AG04449 (cell line): ENCODE measurements at regions not wholly inside any gene's neighbourhood (a gene's known extent, or its start where the extent isn't known, plus 50 kb on each side); places are given as distances from the start of the nearest gene placed in this dataset.

Source experiments
- CTCF ChIA-PET: fragments of 350-600 bp; formaldehyde crosslinking; extraction: SDS; loops from one replicate; lab custom pipeline; 2021; ENCODE audit warnings: antibody characterized with exemption; lab: Yijun Ruan, JAX
- POLR2A ChIA-PET: fragments of 400-600, 350-600 bp; formaldehyde crosslinking; extraction: SDS; loops from one replicate; lab custom pipeline; 2020; ENCODE audit warnings: antibody characterized with exemption, inconsistent platforms; lab: Yijun Ruan, JAX
- DNase-seq: peaks from one replicate; pipeline ENCODE4 v3.0.0-alpha.2; 2010; ENCODE audit warnings: low read depth, low spot score
- H3K4me3 ChIP-seq: 2 replicates; pipeline ENCODE4 v1.5.1; 2011; ENCODE audit warnings: low read depth, mild to moderate bottlenecking, control low read depth, low read length
- TF ChIP-seq, protein P1 (sequence below): IDR thresholded peaks from one replicate; pipeline ENCODE4 v1.5.1; 2011; ENCODE audit warnings: mild to moderate bottlenecking, moderate library complexity, low read length, control low read depth, inconsistent platforms; ENCODE audit not compliant: insufficient read depth; ENCODE audit errors: missing control alignments

DNA sequence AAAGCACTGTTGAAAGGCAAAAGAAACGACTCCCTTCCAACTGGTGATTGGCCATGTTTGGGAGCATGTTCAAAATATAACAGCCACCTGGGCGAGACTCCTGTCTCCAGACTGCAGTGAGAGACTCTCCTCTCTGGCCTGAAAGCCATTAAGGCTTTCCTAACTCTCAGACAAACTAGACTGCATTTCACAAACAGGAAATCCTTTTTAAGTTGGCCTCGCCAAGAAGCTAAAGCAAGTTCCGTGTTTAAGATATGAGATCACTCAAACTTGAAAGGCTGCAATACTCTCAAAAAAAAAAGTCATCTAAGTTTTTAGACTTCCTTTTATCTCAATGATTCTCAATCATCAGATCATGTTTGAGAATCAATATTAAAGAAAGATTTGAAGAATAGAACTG, 117.0 kb downstream of the TFAP2A start:
- ChIA-PET CTCF (no interaction called here), POLR2A (no interaction called here)
- no peak overlapping the region for H3K4me3 ChIP-seq
- TF ChIP-seq, protein P1, sequence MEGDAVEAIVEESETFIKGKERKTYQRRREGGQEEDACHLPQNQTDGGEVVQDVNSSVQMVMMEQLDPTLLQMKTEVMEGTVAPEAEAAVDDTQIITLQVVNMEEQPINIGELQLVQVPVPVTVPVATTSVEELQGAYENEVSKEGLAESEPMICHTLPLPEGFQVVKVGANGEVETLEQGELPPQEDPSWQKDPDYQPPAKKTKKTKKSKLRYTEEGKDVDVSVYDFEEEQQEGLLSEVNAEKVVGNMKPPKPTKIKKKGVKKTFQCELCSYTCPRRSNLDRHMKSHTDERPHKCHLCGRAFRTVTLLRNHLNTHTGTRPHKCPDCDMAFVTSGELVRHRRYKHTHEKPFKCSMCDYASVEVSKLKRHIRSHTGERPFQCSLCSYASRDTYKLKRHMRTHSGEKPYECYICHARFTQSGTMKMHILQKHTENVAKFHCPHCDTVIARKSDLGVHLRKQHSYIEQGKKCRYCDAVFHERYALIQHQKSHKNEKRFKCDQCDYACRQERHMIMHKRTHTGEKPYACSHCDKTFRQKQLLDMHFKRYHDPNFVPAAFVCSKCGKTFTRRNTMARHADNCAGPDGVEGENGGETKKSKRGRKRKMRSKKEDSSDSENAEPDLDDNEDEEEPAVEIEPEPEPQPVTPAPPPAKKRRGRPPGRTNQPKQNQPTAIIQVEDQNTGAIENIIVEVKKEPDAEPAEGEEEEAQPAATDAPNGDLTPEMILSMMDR: no peak
- no peak for DNase-seq

DNA sequence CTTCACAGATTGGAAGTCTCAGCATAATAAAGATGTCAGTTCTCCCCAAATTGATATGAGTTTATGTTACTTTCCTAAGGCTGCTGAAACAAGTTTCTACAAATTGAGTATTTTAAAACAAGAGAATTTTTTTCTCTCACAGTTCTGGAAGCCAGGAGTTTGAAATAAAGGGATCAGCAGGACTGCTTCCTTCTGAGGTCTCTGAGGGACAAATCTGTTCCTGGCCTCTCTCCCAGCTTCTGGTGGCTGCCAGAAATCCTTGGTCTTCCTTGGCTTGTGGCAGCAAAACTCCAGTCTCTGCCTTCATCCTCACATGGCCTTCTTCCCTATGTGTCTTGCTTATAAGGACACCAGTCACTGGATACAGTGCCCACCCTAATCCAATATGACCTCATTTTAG, 136.1 kb downstream of the TFAP2A start:
- POLR2A ChIA-PET: no interaction called here
- TF ChIP-seq, protein P1: no peak
- H3K4me3 ChIP-seq: no peak overlapping the region
- DNase-seq: no peak
- CTCF ChIA-PET: no interaction called here

DNA sequence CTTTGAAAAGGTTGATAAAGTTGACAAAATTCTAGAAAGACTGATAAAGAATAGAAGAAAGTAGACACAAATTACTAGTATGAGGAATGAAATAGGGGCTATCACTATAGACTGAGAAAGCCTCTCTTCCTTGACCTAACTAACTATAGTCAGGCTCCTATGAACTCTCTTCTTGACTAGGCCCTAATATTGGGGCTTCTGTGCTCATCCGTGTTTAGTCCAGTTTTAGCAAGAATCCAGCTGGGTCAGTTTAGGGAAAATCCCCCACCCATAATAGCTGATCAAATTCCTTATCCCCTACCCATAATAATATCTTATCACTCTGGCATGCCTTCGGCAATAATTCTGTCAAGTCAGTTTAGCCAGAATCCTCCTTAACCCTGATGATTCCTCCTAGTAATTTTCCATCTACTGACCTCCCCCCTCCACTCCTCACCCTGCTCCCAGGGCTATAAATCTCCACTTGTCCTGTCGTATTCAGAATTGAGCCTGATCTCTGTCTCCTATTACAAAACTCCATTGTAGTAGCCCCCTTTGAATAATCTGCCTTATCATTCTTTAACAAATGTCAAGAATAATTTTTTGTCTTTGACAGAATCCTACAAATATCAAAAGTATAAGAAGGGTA, 138.1 kb downstream of the TFAP2A start:
- CTCF ChIA-PET: no interaction called here
- TF ChIP-seq, protein P1: no peak
- POLR2A ChIA-PET: no interaction called here
- DNase-seq: no peak
- no peak overlapping the region for H3K4me3 ChIP-seq

DNA sequence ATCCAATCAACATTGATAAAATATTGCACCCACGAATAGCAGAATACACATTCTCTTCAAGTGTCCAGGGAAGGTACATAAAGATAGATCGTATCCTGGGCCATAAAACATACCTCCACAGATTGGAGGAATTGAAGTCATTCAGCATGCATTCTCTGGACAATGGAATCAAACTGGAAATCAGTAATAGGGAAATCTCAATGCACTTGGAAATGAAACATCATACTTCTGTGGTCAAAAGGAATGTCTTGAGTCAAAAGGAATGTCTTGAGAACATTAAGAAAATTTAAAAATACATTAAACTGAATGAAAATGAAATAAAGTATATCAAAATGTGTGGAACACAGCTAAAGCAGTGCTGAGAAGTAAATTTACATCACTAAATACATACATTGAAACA, 138.8 kb downstream of the TFAP2A start:
- H3K4me3 ChIP-seq: no peak overlapping the region
- DNase-seq: no peak
- ChIA-PET CTCF (no interaction called here), POLR2A (no interaction called here)
- TF ChIP-seq, protein P1: no peak

DNA sequence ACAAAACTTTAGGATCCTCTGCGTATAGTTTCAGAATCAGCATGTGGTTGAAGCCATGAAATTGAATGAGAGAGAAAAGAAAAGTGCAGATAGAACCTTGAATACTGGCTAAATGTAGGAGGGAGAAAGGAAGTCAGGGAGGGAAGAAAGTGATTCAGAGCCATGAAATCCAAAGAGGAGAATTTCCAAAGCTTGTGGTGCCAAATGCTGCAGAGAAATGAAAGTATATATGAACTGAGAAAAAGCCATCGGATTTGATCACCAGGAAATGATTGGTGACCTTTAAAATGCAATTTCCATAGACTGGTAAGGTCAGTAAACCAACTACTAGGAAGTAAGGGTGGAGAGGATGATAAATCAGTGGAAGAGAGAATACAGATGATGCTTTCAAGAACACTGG, 142.3 kb downstream of the TFAP2A start:
- ChIA-PET POLR2A (no interaction called here), CTCF (no interaction called here)
- TF ChIP-seq, protein P1: no peak
- no peak overlapping the region for H3K4me3 ChIP-seq
- DNase-seq: no peak

DNA sequence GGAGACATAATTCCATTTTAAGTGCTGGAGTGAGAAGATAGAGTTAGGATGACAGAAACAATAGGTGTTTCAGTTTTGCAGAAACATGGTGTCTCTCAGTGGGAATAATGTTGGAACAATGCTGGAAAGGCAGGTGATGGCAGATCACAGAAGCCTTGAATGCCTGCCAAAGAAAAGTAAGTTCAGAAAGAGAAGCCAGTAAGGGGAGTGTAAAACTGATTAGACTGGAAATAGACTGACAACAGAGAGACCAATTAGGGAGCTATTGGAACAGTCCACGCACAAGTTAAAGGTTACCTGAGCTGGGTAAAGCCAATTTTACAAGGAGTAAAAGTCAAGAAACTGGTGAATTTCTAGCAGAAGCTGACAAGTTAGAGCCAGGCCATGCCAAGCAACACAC, 142.9 kb downstream of the TFAP2A start:
- no peak overlapping the region for H3K4me3 ChIP-seq
- ChIA-PET POLR2A (no interaction called here), CTCF (no interaction called here)
- DNase-seq: no peak
- TF ChIP-seq, protein P1: no peak
